NCI-H128 (cell line): ENCODE measurements at regions not wholly inside any gene's neighbourhood (a gene's known extent, or its start where the extent isn't known, plus 50 kb on each side); places are given as distances from the start of the nearest gene placed in this dataset.

Experiments used
- DNase-seq: peaks from one replicate; lab custom pipeline; 2025; ENCODE audit not compliant: unreplicated experiment; lab: John Stamatoyannopoulos, UW

- no peak for DNase-seq
Measured at GRCh38 chr7:84337429-84337828, 142.8 kb upstream of the SEMA3A start.

- DNase-seq, result no peak
Measured at GRCh38 chr7:84336766-84337165, 142.2 kb upstream of the SEMA3A start.

GRCh38 chr7:84336303-84336702 is 141.7 kb upstream of the SEMA3A start:
- DNase-seq, result no peak

GRCh38 chr7:84331616-84332015 is 137.0 kb upstream of the SEMA3A start:
- no peak for DNase-seq

GRCh38 chr7:84328571-84328970 is 134.0 kb upstream of the SEMA3A start:
- no peak for DNase-seq

- no peak for DNase-seq
Measured at GRCh38 chr7:84324136-84324630, 129.6 kb upstream of the SEMA3A start.

GRCh38 chr7:84317536-84317935 is 122.9 kb upstream of the SEMA3A start:
- no peak for DNase-seq

GRCh38 chr7:84314263-84314662 is 119.7 kb upstream of the SEMA3A start:
- no peak for DNase-seq

GRCh38 chr7:84304407-84304806 is 109.8 kb upstream of the SEMA3A start:
- DNase-seq, result no peak

- DNase-seq, result no peak
Measured at GRCh38 chr7:84302949-84303348, 108.4 kb upstream of the SEMA3A start.

GRCh38 chr7:84297616-84298015 is 103.0 kb upstream of the SEMA3A start:
- DNase-seq, result no peak

GRCh38 chr7:84294847-84295455 is 100.4 kb upstream of the SEMA3A start:
- DNase-seq, result no peak

GRCh38 chr7:84294391-84294790 is 99.8 kb upstream of the SEMA3A start:
- DNase-seq, result no peak

- peak; percentile 74 for DNase-seq
Measured at GRCh38 chr7:84291756-84292155, 97.2 kb upstream of the SEMA3A start.

GRCh38 chr7:84283798-84284197 is 89.2 kb upstream of the SEMA3A start:
- DNase-seq, result no peak

GRCh38 chr7:84281518-84281917 is 86.9 kb upstream of the SEMA3A start:
- no peak for DNase-seq

- DNase-seq, result no peak
Measured at GRCh38 chr7:84277628-84278224, 83.1 kb upstream of the SEMA3A start.

GRCh38 chr7:84274029-84274638 is 79.5 kb upstream of the SEMA3A start:
- no peak for DNase-seq

- no peak for DNase-seq
Measured at GRCh38 chr7:84271543-84271942, 77.0 kb upstream of the SEMA3A start.

GRCh38 chr7:84264396-84264795 is 69.8 kb upstream of the SEMA3A start:
- no peak for DNase-seq

- DNase-seq, result no peak
Measured at GRCh38 chr7:84263106-84263505, 68.5 kb upstream of the SEMA3A start.

- DNase-seq, result no peak
Measured at GRCh38 chr7:84261509-84261908, 66.9 kb upstream of the SEMA3A start.

GRCh38 chr7:84258628-84259027 is 64.0 kb upstream of the SEMA3A start:
- DNase-seq, result no peak
